Peyer's patch (tissue), 4 donors: ENCODE measurements at regions not wholly inside any gene's neighbourhood (a gene's known extent, or its start where the extent isn't known, plus 50 kb on each side); places are given as distances from the start of the nearest gene placed in this dataset.

Source experiments
- POLR2A ChIP-seq, 2 donors: fragments of 450-650 bp; IDR thresholded peaks; one replicate each; pipeline ENCODE4 v1.5.1; 2017; ENCODE audit warnings: antibody characterized with exemption in 2 of 2, mild to moderate bottlenecking in 2 of 2, moderate library complexity in 2 of 2
- TF ChIP-seq, protein P1 (sequence below), 6 experiments: fragments of 450-650 bp in 4 of 6; fragments of 200-600 bp in 2 of 6; sonication (generic) in 1 of 6; IDR thresholded peaks; one replicate each; pipeline ENCODE4 v1.5.1; 2017 to 2019; ENCODE audit warnings: antibody characterized with exemption in 6 of 6, mild to moderate bottlenecking in 3 of 6, moderate library complexity in 1 of 6

DNA sequence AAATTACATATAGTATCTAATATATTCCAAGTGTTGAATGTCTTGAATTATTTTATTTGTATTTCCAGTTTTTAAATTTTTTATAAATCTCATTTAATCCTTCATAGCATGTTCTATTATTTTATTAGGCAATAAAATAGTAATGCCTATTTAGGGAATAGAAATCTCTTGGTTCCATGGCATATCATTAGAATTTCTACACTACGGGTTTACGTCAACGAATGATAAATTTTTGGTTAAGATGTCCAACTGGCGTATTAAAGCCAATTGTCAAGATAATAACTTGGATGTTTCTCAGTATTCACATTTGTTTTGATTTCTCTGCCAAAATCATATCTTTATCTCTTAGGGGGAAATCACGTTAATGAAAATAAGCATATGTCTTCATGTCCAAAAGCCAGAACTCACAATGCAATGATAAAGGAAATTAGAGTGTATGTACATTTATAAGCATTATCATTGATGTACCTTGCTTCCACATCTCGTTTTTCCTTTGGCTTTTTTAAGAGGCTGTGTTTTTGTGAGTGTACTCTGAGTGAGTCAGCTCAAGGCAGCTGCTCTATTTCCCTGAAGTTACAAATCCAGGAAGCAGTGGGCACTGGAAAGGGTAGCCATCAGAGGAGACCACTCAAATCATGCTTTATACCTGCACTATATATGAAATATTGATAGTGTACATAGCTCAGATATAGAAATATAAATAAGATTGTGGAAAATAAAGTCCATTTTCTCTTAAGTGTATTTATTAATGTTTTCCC lies 115.8 kb upstream of the PDE1A start:
- TF ChIP-seq POLR2A (IDR thresholded peaks at IDR 0.05) = no peak
- TF ChIP-seq, protein P1, sequence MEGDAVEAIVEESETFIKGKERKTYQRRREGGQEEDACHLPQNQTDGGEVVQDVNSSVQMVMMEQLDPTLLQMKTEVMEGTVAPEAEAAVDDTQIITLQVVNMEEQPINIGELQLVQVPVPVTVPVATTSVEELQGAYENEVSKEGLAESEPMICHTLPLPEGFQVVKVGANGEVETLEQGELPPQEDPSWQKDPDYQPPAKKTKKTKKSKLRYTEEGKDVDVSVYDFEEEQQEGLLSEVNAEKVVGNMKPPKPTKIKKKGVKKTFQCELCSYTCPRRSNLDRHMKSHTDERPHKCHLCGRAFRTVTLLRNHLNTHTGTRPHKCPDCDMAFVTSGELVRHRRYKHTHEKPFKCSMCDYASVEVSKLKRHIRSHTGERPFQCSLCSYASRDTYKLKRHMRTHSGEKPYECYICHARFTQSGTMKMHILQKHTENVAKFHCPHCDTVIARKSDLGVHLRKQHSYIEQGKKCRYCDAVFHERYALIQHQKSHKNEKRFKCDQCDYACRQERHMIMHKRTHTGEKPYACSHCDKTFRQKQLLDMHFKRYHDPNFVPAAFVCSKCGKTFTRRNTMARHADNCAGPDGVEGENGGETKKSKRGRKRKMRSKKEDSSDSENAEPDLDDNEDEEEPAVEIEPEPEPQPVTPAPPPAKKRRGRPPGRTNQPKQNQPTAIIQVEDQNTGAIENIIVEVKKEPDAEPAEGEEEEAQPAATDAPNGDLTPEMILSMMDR (IDR thresholded peaks at IDR 0.05) = no peak
